WERI-Rb-1 (cell line): ENCODE measurements at regions not wholly inside any gene's neighbourhood (a gene's known extent, or its start where the extent isn't known, plus 50 kb on each side); places are given as distances from the start of the nearest gene placed in this dataset.
A peak's percentile ranks its signal among the peaks of the same experiment; 100 is the strongest.

Source experiments
- DNase-seq: peaks from one replicate; pipeline ENCODE4 v3.0.0-alpha.2; 2020
- H3K27ac ChIP-seq: fragments of 250-450 bp; sonication (Bioruptor Pico); 2 replicates; pipeline ENCODE4 v1.5.1; 2020; ENCODE audit warnings: mild to moderate bottlenecking, moderate library complexity
- H3K27me3 ChIP-seq: fragments of 250-450 bp; sonication (Bioruptor Pico); 2 replicates; pipeline ENCODE4 v1.5.1; 2021; ENCODE audit warnings: mild to moderate bottlenecking, low read depth, moderate library complexity; ENCODE audit not compliant: insufficient read depth, severe bottlenecking
- H3K36me3 ChIP-seq: fragments of 250-450 bp; sonication (Bioruptor Pico); 2 replicates; pipeline ENCODE4 v1.5.1; 2020; ENCODE audit warnings: mild to moderate bottlenecking, moderate library complexity
- H3K4me3 ChIP-seq: 2 replicates; pipeline ENCODE4 v1.5.1; 2011; ENCODE audit warnings: low read depth, mild to moderate bottlenecking, control low read depth, low read length
- H3K9me3 ChIP-seq: fragments of 250-450 bp; sonication (Bioruptor Pico); 2 replicates; pipeline ENCODE4 v1.5.1; 2021; ENCODE audit warnings: mild to moderate bottlenecking, moderate library complexity; ENCODE audit not compliant: severe bottlenecking
- CTCF ChIP-seq: IDR thresholded peaks from 2 replicates; pipeline ENCODE4 v1.5.1; 2011; ENCODE audit warnings: low read depth, mild to moderate bottlenecking, control low read depth, inconsistent platforms, low read length

GRCh38 chr16:75919664-75920063 lies 193.4 kb upstream of the CPHXL start:
- Histone ChIP-seq H3K9me3 (no peaks in the 10 kb centered on the region), H3K4me3 (no peak overlapping the region), H3K27ac (no peak overlapping the region), H3K36me3 (no peaks in the 10 kb centered on the region), H3K27me3 (no peaks in the 10 kb centered on the region)
- no peak for DNase-seq
- TF ChIP-seq CTCF = no peak

- Histone ChIP-seq H3K27ac (no peak overlapping the region), H3K36me3 (no peaks in the 10 kb centered on the region), H3K27me3 (no peaks in the 10 kb centered on the region), H3K9me3 (no peaks in the 10 kb centered on the region), H3K4me3 (no peak overlapping the region)
- DNase-seq = peak; percentile 46
- no peak for TF ChIP-seq CTCF
Observed at GRCh38 chr16:75921281-75921680, 195.0 kb upstream of the CPHXL start.

- DNase-seq = no peak
- Histone ChIP-seq H3K36me3 (no peaks in the 10 kb centered on the region), H3K27me3 (no peaks in the 10 kb centered on the region), H3K9me3 (no peaks in the 10 kb centered on the region), H3K4me3 (no peak overlapping the region), H3K27ac (no peak overlapping the region)
- TF ChIP-seq CTCF = no peak
Observed at GRCh38 chr16:75922250-75922649, 196.0 kb upstream of the CPHXL start.

- TF ChIP-seq CTCF = no peak
- no peaks in the 10 kb centered on the region for H3K9me3 ChIP-seq
- no peak overlapping the region for H3K27ac ChIP-seq
- DNase-seq = no peak
- H3K4me3 ChIP-seq = no peak overlapping the region
- no peaks in the 10 kb centered on the region for H3K36me3 ChIP-seq
- H3K27me3 ChIP-seq = no peaks in the 10 kb centered on the region
Observed at GRCh38 chr16:75924397-75924796, 198.1 kb upstream of the CPHXL start.

- Histone ChIP-seq H3K27ac (no peak overlapping the region), H3K9me3 (no peaks in the 10 kb centered on the region), H3K36me3 (no peaks in the 10 kb centered on the region), H3K4me3 (no peak overlapping the region), H3K27me3 (no peaks in the 10 kb centered on the region)
- no peak for DNase-seq
- TF ChIP-seq CTCF = no peak
Observed at GRCh38 chr16:75927810-75928209, 201.5 kb upstream of the CPHXL start.

- H3K27ac ChIP-seq = no peak overlapping the region
- DNase-seq = no peak
- H3K4me3 ChIP-seq = no peak overlapping the region
- H3K27me3 ChIP-seq = no peaks in the 10 kb centered on the region
- no peaks in the 10 kb centered on the region for H3K36me3 ChIP-seq
- no peaks in the 10 kb centered on the region for H3K9me3 ChIP-seq
- no peak for TF ChIP-seq CTCF
Observed at GRCh38 chr16:75928295-75928694, 202.0 kb upstream of the CPHXL start.
